GM19467 (cell line): ENCODE measurements at regions not wholly inside any gene's neighbourhood (a gene's known extent, or its start where the extent isn't known, plus 50 kb on each side); places are given as distances from the start of the nearest gene placed in this dataset.

Experiments used
- ATAC-seq: cut with Tn5 transposase; IDR thresholded peaks from one replicate; pipeline ENCODE4 v1.9.1; 2021; ENCODE audit warnings: mild to moderate bottlenecking, moderate library complexity; ENCODE audit not compliant: unreplicated experiment

DNA sequence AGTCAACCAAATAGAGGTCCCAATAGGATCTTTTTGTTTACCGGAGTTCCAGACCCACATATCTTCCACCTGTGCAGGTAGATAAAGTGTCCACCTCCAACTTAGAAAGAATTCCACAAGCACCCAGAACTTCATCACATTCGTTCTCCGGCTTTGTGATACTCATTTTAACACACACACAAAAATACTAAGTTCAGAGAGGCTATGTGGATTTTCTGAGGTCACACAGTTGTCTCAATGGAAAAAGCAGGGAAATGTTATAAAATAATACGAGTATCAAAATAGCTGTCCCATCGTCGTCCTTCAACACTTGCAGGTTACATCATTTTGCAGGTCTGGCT is 137.5 kb downstream of the TMCO5A start:
- no peak for ATAC-seq

DNA sequence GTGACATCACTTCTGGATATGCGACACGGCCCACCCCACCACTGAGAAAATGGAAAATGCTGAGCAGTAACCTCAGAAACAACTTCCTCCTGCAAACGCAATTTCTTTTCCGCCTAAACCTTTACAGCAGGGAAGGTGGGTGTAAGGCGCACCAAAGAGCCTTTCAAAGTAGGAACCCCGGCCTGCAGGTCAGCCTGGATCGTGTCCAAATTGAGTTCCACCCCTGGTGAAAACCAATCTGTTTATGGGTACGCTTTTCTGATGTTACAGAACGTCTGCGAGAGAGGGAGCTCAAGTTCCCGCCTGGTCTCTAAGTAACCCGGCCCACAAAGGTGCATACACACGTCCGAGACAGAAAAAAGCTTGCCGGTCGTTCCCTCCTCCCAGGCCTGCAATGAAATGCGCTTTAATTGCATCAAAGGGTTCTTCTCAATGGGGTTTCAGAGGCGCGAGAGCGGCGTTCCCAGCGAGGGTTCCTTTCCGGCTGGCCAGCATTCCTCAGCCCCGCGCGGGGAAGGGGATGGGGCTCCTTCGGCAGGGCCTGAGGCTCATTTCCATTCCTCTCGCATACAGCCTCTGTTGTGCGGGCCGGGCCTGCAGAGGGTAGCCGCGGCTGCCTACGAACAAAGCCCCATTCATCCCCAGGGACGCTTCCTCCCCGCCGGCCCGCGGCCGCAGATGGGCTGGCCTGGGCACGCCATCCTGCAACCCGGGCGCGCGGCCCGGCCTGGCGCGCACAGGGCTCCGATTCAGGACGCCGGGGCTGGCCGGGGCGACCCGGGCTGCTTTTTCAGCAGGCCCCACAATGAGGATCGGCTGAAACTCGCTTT is 138.1 kb downstream of the TMCO5A start:
- peak; percentile 57 for ATAC-seq

DNA sequence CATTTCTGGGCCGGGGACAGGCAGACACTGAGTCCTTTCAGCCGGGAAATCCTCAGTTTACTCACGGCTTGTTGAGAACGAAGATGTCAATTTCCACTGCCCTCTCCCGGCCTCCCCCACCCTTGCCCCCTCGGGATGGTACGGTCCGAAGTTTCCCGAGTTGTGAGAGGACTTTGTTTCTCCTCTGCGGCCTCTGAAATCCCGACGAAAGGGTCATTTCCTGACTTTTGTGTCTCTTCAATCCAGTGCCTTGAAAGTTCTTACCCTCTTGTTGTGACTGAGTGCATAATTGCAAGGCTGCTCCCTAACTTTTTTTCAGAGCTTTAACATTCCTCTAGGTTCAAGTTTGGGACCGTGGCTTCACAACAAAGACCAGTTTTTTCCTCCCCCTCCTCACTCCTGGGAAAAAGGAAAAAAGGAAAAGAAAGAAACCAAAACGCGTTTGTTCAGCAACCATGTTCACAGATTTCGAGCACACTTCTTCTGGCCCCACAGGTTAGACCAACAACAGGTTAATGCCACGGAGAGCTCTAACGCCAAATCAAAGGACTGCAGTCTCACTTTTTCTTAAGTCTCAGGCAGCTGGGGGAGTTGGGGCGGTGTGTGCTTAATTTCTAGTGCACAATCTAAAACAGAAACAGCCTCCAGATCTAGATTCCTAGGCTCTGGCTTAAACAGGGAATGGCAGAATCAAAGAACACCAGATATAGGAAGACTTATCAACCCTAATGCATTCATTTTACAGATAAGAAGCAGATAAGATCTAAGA is 138.9 kb downstream of the TMCO5A start:
- no peak for ATAC-seq

DNA sequence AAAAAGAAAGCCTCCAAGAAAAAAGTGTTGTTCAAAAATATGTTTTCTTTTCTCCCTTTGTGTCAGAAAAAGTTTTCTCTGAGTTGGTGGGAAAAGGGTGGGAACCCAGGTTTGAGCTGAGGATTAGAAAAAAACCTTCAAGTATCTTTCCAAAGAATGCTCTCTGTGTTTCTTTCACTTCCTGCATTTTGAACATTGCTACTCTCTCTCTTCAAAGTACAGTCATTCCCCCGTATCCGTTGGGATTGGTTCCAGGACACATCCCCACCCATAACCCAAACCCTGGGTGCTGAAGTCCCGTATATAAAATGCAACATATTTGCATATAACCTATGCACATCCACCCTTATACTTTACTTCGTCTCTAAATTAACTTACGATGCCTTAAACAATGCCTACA is 139.6 kb downstream of the TMCO5A start:
- ATAC-seq, result no peak

DNA sequence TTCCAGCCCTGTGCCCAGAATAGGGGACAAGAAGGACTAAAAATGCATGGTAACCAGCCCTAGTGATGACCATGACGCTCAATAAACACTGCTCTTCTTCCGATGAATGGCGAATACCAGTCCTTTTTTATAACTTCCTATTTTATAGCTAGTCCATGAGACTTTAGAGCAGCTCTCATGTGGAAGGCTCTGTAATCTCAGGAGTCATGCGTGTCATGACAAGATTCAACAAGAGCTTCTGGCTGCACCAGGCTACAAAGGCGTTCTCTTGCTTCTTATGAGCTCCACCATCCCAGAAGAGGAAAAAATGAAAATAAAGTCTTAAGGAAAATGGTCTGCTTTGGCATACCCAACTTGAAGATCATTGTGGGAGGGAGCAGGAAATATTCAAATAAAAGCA is 141.0 kb downstream of the TMCO5A start:
- no peak for ATAC-seq

DNA sequence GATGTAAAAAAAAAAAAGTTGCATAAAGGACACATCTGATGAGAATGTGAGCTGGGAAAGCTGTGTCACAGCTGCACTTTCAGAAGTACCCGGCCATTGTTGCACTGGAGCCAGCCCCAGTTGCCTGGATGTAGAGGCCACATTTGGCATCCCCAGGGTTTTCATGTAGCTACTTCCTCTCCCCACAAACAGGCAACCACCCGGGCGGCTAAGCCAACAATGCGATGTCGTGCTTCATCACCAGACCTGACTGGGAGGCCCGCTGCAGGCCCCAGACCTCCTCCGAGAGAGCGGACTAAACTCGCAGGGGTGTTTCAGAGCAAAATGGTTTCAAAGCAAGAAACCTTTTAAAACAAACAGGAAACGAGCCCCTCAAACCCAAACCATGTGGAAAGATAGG is 142.3 kb downstream of the TMCO5A start:
- ATAC-seq, result no peak

DNA sequence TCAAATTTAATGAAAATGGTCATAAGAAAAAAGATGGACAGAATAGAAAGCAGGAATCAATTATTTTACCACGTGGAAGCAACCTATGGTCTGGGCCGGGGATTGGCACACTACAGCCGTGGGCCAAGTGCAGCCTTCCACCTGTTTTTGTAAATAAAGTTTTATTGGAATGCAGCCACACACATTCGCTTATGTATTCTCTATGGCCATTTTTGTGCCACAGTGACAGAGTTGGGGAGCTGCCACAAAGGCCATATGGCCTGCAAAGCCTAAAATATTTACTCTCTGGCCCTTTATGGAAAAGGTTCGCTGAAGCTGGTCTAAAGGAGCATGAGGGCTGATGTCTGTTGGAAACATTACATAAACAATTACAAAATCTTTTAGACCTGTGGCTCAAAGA is 144.8 kb downstream of the TMCO5A start:
- ATAC-seq, result no peak

DNA sequence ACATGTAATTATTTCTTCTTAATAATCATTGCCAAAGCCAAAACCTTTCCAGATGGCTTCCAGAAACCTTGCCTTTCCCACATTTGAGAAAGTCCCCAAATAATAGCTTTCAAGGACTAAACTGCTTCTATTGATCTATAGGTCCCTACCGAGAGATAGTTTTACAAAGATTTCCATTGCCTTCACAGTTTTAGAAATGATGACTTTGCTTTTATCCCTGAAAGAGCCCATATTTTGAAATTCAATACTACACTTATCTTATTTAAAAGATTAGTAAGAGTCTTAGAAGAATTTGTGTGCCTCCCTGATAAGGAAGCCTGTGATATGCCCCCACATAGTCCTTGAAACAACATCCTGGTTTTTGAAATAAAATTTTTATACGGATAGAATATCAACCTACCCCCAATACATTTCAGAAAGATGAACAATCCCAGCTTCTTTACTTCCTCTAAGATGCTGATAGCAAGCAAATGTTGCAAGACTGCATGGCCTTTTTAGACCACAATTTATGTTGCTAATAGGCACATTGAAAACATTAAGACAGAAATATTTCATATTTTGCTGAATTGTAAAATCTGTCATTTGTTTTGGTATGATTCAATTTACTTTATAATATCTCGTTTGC is 146.3 kb downstream of the TMCO5A start:
- no peak for ATAC-seq

DNA sequence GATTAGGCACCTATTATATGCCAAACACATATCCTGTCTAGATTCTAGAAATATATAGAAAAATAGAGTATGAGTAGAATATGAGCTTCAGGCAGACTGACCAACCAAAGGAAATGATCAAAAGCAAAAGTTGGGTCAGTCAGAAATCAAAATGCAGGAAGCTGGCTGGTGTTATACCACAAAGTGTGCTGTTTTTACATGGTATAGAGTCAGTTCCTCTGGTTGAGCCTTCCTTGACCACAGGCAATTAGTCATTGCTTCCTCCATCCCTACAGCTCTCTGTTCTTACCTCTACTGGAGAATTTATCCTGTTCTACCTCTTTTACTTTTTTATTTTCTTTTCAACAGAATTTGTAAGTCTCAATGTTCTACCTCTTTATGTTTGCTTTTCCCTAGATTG is 149.8 kb downstream of the TMCO5A start:
- ATAC-seq, result peak; percentile 71

DNA sequence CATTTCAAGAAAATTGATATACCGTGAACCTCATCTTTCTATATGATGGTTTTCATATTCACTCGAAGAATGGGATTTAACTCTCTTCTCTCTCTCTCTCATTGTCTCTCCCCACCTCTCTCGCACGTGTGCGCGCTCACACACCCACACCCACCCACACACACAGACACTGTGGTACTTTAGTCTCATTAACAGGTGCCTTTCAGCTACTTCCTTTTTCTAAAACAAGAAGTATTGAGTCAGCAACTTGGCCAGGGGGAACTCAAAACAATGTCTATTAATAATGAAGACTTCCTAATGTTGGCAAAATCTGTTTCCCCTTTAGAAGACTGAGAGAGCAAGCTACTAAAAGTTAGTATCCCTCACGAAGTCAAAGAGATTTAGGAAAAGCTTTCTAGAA is 150.7 kb downstream of the TMCO5A start:
- ATAC-seq, result peak; percentile 68

DNA sequence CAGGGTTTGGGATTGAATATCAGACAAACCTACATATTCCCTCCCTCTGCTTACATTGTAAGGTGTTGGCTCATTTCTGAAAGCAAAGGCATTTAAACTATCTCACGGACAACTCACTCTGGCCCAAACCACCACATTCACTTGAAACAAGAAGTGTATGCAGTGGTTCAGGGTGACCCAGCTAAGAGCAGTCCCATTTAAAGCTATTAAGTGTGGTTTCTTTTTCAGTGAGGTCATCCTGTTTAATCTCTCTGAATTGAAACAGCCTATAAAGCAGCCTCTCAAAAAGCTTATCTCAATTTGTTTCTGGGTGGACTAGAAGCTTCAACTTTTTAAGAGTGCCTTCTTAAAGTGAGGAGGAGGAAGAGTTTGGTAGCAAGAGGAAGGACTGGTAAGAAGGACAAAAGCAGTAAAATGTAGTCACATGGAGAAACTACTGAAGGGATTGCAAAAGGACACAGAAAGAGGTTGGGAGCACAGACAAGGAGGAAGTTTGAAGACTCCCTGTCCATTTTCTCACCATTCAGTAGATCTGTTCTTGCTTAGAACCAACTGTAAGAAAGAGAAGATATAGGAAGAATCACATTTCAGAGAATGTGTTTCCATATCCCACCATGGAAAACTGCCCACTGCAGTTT is 151.6 kb downstream of the TMCO5A start:
- no peak for ATAC-seq

DNA sequence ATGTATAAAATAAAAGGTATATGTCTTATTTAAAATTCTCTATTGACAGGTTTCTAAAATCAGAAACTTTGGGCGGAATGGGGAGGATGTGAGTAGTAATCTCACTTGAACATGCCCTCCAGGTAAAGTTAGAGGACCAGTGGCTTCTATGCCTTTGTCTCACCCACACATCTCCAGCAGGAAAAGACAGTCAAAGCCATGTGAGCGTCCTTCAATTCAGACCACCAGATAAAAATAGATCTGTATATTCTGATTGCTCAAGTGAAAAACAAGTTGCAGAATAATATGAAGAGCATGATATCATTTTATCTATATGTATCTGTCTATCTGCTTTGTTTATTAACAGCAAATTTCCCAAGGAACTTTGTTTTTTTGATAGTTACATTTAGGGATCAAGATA is 152.2 kb downstream of the TMCO5A start:
- ATAC-seq, result no peak

DNA sequence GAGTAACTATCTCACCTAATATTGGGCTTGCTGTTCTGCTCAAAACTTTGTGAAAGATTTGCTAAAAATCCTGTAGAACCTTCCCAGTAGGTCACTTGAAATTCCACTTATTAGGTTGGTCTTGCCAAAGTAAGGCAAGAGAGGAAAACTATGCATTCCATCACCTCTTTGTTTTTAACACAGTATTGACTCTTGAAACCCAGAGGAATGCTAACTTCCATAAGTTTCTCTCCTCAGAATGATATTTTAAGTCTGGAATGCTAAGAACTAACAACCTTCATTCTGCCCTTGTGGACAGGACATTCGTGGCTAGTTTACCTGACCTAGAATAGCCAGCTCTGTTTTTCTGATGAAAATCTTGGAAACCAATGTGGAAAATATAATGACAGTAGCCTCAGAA is 154.5 kb downstream of the TMCO5A start:
- ATAC-seq, result no peak

DNA sequence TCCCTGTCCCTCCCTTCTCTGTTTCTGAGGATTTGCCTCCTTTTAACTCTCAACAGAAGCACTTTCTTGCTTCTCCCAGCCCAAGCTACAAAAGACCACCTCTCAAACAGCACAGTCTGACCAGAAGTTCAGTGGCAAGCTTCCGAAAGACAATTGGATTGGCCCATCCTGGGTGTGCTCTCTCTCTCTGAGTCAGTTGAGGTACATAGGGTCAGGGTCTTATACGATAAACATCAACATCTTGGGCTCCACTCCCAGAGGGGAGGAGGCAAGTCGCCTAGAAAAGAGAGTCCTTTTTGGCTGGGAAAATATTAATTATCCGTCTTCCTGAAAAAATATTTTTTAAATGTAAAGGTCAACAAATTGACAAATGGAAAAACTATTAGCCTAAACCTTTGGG is 155.8 kb downstream of the TMCO5A start:
- no peak for ATAC-seq

DNA sequence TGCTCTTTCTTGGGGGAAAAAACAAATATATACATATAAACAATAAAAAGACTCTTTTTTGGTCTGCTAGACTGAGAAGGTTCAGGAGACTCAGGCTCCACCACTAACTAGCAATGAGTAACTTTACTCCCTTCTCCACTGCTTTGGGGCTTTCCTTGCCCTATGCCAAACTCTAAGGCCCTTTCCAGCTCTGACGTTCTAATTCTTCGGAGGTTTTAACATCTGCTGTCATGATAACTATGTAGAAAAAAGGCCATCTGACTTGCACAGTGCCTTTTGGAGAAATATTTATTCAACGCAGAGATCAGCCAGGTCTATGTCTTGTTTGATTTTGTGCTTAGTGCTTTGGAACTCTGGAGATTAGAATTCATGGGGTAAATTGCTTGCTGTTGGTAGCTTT is 156.2 kb downstream of the TMCO5A start:
- no peak for ATAC-seq

DNA sequence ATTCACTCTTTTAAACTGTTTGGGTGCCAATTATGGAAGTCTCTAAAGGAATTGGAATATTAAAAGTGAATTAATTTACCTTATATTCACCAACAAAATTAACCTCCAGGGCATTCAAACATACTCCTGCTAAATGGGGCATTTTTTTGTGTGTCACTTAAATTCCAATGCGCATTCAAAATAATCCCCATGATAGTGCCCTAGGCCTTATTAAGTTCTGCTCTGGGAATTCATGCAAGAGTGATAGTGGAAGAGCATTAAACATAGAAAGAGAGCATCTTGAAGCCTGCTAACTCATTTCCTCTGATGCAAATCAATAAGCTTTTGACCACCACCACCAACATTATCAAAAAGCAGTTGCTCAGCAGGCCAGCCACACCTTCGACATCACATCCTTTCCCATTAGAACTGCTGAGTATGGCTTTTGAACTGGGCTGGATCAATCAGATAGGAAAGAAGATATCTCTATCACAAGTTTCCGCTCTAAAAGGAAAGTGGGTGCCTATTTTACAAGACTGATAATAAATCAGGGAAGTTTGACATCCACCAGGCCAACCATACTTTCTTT is 156.7 kb downstream of the TMCO5A start:
- no peak for ATAC-seq

DNA sequence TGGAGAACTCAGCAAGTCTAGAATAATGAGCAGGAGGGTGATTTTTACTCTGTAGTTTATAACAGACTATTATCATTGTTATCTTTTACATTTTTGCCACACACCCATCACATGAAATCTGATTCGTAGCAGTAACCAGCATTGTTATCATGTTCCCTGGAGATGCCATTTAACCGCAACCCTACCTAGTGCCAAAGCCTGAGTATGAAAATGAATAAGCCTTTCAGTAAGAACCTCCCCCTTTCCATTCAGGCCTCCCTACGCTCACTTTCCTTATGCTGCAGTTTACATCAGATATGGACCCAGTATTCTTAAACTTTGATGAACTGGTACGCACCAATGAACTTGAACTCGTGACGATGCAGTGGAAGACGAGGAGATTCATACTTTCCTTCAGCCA is 158.7 kb upstream of the SPRED1 start:
- ATAC-seq, result no peak

DNA sequence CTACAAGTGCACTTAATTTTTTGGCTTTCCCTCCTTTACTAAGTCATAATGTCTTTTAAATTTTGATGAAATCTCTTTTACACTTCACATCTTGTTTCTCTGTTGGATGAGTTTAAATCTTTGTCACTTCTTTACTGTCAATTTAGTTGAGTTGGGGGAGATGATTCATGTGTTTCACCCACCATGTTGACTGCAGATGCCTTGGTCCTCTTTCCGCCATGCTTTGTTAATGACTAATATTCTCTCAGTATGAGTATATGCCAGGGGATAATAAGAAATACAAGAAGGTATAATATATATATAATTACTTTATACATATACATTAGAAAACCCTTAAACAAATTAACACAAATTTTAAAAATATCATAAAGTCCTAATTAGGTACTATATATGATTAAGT is 149.7 kb upstream of the SPRED1 start:
- no peak for ATAC-seq

DNA sequence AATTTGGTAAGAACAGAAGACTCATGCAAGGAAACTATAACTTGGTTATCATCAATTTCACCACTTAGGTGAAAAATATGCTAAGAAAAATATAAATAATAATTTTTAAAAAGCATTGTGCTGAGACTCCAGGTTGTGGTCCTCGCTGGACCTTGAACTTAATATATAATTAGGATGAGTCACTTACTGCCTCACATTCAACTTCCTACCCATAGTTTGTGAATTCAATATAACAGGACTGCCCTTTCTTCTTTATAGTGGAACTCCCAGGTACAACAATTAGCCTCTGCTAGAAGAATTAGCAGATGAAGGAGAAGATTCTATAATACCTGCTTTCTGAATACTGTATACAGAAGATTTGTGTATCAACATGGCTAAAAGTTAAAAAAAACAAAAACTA is 149.1 kb upstream of the SPRED1 start:
- no peak for ATAC-seq

DNA sequence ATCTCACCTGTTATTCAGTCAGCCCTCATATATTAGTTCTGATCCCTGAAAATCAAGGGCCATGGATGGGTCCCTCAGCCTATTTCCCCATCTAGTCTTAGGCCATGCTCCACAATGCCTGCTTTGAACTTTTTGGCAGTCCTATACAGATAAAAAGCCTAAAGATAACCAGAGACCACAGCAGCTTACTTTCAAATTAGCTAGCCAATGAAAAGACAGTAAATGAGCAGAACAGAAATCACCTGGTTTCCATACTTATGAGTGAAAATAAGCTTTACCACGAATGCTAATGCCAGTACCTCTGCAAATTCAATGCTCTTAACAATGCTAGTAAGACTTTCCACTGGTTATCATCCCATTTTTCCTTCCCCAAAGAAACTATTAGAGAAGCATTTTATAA is 141.6 kb upstream of the SPRED1 start:
- ATAC-seq, result no peak

DNA sequence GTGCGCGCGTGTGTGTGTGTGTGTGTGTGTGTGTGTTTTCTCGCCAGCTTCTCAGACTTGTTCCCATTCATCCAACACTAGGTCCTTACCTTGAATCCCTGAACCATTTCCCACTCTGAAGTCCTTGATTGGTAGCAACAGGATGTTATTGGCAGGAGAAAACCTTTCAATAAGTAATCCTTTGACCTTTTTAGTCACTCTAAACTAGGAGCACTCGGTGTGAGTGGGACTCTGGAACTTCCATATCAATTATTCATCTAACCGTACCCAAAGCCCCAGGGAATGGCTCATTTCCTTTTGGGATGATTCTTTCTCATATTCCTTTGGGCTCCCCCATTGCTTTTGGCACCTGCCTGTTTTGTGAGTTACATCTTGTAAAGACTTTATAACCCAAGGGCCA is 140.2 kb upstream of the SPRED1 start:
- no peak for ATAC-seq
